CD4-positive, alpha-beta T cell treated with Interleukin-6 at 100 ng/mL for 8 hours (primary cell): ENCODE measurements at regions not wholly inside any gene's neighbourhood (a gene's known extent, or its start where the extent isn't known, plus 50 kb on each side); places are given as distances from the start of the nearest gene placed in this dataset.
A peak's percentile ranks its signal among the peaks of the same experiment; 100 is the strongest.
"Not testable (repeated sequence)": the region's sequence is repeated elsewhere in the genome, so short reads cannot be mapped to it uniquely, and the experiment has no call there.

Experiments used
- DNase-seq: peaks from one replicate; pipeline ENCODE4 v3.0.0-alpha.2; 2020; ENCODE audit warnings: mixed read lengths, low spot score

GRCh38 chr20:26216025-26216424 is 519.4 kb upstream of the ZNF337 start:
- DNase-seq: no peak

GRCh38 chr20:26214991-26215390 is 518.3 kb upstream of the ZNF337 start:
- no peak for DNase-seq

- DNase-seq: peak; percentile 2
Observed at GRCh38 chr20:26209171-26209941, 512.7 kb upstream of the ZNF337 start.

GRCh38 chr20:26208296-26209091 is 511.8 kb upstream of the ZNF337 start:
- peak; percentile 65 for DNase-seq

- peak; percentile 3 for DNase-seq
Observed at GRCh38 chr20:26207967-26208295, 511.3 kb upstream of the ZNF337 start.

- DNase-seq: no peak
Observed at GRCh38 chr20:26207237-26207966, 510.7 kb upstream of the ZNF337 start.

GRCh38 chr20:26205350-26205749 is 508.7 kb upstream of the ZNF337 start:
- no peak for DNase-seq

DNA sequence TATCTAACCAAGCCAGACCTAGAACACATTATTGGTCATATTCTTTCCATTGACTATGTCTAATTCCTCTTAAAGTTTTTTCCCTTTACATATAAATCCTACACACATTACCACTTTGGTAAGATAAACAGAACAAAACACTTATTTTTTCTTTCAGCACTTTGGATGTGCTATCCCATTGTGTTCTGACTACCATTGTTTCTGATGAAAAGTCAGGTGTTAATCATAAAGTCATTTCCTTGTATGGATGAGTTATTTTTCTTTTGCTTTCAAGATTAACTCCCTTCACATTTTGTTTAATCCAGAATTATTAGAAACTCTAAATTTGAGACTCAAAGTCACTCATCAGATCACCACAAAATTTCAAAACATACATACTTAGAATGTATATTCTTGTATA is 504.4 kb upstream of the ZNF337 start:
- DNase-seq: not testable (repeated sequence)

GRCh38 chr20:26187329-26187728 is 490.7 kb upstream of the ZNF337 start:
- DNase-seq: not testable (repeated sequence)

DNA sequence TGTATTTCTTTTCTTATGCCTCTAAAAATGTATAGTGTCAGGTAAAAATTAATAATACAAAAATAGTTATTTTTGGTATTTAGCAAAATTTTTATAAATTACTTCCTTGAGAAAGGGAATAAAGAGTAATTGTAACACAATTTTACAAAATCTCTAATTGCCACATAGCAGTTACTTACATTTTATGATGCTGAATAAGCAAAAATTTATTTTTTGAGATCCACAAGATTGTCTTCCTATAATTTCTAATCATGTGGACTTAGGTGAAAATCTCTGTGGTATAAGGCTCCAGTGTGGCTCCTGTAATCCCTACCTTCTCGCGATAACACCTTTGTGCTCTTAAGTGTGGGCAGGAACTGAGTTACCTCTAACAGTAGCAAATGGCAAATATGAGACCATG is 487.1 kb upstream of the ZNF337 start:
- DNase-seq: not testable (repeated sequence)

- not testable (repeated sequence) for DNase-seq
Observed at GRCh38 chr20:26181364-26181763, 484.7 kb upstream of the ZNF337 start.

- DNase-seq: not testable (repeated sequence)
Observed at GRCh38 chr20:26171875-26172274, 475.2 kb upstream of the ZNF337 start.

DNA sequence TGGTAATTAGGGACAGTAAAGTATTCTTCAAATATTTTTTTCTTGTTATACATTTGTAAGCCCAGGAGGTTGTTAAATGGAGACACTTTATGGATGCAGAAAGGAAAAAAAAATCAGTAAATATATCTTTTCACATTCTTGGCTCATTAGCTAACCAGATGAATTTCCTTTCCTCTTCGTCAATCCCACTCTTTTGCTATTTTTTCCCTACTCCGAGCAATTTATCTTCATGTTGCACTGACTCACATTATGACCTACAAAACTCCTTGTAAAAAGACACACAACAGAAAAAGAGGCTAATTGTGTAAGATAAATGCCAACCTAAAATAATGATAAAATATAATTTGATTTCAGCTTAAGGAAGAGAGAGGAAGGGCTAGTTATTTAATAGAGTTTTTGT is 472.9 kb upstream of the ZNF337 start:
- no peak for DNase-seq

DNA sequence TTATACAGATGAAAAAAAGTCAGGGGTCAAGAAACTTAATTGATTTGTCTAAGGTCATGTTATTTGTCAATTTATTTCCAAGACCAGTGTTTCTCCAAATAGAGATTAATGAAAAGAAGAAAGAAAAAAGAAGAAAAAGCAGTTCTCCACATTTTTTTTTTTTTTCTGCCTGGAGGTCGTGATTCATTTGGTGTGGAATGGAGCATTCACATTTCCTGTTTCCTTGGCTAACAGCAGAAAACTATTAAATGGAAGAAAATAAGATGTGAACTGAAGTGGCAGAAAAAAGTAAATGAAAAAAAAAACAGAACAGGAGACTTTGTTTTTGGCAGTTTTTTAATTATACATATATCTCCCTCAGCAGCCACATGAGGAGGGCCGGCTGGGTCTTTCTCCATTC is 470.8 kb upstream of the ZNF337 start:
- DNase-seq: no peak

DNA sequence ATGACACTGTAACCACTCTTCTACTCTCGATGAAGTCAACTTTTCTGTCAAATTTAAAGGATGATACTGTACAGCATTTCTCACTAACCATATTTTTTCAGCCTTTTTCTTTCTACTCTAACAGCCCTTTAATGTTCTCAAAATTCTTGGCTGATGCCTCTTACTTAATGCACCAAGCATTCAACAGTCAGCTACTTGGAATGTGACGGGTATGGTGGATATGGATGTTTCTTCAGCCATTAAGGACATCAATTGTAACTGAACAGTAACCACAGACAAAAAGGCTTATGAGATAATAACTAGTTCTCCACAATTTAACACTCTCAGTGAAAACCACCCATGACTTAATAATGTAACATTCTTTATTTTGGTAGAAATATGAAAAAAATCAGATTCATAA is 467.2 kb upstream of the ZNF337 start:
- no peak for DNase-seq

DNA sequence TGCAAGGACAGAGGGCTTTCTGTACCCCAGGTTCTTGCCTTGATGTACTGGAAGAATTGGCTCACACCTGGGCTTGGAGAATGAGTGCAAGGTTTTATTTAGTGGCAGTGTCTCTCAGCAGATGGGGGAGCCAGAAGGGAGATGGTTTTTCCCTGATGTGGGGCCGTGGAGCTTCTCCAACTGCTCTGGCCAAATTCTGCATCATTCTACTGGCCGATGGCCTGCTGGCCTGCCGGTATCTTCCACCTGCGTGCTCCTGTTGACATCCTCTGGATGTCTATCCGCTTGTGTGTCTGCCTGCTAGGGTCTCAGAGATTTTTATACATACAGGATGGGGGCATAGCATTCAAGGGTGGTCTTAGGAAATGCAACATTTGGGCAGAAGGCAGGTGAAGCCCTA is 466.5 kb upstream of the ZNF337 start:
- not testable (repeated sequence) for DNase-seq

- DNase-seq: not testable (repeated sequence)
Observed at GRCh38 chr20:26161741-26162140, 465.1 kb upstream of the ZNF337 start.

DNA sequence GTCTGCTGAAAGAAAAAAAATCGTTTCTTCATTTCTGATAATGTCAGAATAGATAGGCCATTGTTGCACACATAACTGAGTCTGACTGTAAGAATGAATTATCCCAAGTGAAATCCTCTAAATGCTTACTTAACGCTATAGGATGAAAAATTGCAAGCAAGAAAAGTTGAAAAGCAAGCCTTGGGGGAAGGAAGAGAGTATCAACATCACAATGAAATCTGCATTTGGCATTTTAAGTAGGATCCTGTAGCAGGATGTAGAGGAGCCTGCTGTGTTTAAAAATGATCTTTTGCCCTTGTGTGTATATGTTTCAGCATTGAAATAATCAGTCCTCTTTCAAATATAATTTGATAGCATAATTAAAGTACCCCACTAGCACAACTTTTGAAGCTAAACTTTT is 464.3 kb upstream of the ZNF337 start:
- DNase-seq: not testable (repeated sequence)

- no peak for DNase-seq
Observed at GRCh38 chr20:26154224-26154623, 457.6 kb upstream of the ZNF337 start.

GRCh38 chr20:26135325-26136110 is 438.9 kb upstream of the ZNF337 start:
- no peak for DNase-seq

DNA sequence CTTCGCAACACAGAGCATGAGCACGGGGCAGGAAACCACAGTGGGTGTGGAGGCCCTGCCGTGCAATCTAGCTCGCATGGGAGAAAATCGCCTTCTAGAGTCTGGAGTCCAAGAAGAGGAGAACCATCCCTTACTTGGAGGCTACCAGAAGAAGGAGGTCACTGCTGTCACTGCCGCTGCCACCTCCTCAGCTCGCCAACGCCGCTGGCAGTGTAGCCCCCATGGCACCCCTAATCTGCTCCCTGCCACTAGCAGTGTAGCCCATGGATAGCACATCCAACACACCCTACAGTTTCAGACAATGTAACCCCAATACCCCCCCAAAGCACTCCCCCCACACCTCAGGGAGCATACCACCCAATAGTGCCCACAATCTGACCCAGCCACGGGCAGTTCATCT is 438.0 kb upstream of the ZNF337 start:
- no peak for DNase-seq

DNA sequence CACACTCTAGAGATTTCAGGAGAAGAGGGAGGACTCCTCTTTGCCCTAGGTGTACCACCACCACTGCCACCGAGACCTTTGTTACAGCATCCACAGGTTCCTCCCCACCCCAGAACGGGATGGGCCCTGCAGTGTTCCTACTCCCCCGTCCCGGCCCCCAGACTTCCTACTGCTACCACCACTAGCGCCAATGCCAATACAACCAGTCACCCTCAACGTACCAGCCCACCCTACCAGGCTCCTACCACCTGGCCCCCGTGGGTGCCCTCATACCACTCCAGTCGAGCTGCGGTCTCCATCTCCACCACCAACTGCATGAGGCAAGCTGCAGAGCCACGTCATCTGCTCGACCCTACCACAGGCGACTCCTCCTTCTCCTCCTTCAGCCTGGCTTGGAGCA is 437.1 kb upstream of the ZNF337 start:
- not testable (repeated sequence) for DNase-seq
